ENCODE measurements at regions not wholly inside any gene's neighbourhood (a gene's known extent, or its start where the extent isn't known, plus 50 kb on each side); places are given as distances from the start of the nearest gene placed in this dataset.
"Not testable (repeated sequence)": the region's sequence is repeated elsewhere in the genome, so short reads cannot be mapped to it uniquely, and the experiment has no call there.

DNA sequence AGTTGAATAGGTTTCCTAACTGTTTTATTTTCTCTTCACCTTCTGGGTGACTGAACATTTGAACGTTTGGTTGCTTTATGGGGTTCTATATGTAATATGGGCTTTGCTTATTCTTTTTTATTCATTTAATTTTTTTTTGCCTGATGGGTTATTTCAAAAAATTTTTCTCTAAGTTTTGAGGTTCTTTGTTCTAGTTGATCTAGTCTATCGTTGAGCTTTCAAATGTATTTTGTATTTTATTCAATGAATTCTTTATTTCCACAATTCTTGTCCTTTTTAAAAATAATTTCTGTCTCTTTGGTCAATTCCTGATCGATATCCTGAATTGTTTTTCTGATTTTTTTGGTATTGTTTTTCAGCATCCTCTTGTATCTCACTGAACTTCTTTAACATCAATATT, 239.5 kb upstream of the PCDH9 start:
- Mint-ChIP-seq H3K27ac (no peak overlapping the region), H3K4me3 (no peak overlapping the region), H3K4me1 (no peaks in the 10 kb centered on the region), H3K27me3 (no peaks in the 10 kb centered on the region), H3K36me3 (ENCODE audit: low read depth) (no peaks in the 10 kb centered on the region), H3K9me3 (peaks cover 28% of the 10 kb centered on the region)
- POLR2A ChIA-PET, result no interaction called here
- CTCF ChIA-PET, result no interaction called here
- TF ChIP-seq, protein P1, sequence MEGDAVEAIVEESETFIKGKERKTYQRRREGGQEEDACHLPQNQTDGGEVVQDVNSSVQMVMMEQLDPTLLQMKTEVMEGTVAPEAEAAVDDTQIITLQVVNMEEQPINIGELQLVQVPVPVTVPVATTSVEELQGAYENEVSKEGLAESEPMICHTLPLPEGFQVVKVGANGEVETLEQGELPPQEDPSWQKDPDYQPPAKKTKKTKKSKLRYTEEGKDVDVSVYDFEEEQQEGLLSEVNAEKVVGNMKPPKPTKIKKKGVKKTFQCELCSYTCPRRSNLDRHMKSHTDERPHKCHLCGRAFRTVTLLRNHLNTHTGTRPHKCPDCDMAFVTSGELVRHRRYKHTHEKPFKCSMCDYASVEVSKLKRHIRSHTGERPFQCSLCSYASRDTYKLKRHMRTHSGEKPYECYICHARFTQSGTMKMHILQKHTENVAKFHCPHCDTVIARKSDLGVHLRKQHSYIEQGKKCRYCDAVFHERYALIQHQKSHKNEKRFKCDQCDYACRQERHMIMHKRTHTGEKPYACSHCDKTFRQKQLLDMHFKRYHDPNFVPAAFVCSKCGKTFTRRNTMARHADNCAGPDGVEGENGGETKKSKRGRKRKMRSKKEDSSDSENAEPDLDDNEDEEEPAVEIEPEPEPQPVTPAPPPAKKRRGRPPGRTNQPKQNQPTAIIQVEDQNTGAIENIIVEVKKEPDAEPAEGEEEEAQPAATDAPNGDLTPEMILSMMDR (IDR thresholded peaks at IDR 0.05), result no peak
- intact Hi-C loops (cut with micrococcal nuclease), result no loop called here
- no peak for DNase-seq
- ATAC-seq (ENCODE audit: low read depth), result no peak

DNA sequence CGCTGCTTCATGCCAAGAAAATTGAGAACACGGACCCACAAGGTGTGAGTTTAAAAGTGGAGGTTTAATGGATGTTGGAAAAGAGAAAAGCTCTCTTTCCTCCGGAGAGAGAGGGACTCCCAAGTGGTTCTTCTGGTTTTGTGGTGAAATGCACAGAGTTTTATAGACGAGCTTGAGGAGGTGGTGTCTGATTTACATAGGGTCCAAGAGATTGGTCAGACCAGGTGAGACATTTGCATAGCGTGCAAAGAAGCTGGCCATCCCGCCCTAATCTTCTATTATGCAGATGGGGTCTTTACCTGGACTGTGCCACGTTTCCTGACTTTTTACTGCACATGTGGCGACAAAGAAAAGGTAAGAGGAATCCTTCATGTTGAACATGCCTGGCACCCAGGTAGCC, 236.4 kb upstream of the PCDH9 start:
- Mint-ChIP-seq H3K27me3 (no peaks in the 10 kb centered on the region), H3K9me3 (peaks cover 27% of the 10 kb centered on the region), H3K27ac (no peak overlapping the region), H3K4me3 (no peak overlapping the region), H3K36me3 (ENCODE audit: low read depth) (no peaks in the 10 kb centered on the region), H3K4me1 (no peaks in the 10 kb centered on the region)
- no peak for DNase-seq
- ATAC-seq (ENCODE audit: low read depth), result no peak
- intact Hi-C loops (cut with micrococcal nuclease), result no loop called here
- POLR2A ChIA-PET, result no interaction called here
- CTCF ChIA-PET, result no interaction called here
- TF ChIP-seq, protein P1 (IDR thresholded peaks at IDR 0.05), result no peak

DNA sequence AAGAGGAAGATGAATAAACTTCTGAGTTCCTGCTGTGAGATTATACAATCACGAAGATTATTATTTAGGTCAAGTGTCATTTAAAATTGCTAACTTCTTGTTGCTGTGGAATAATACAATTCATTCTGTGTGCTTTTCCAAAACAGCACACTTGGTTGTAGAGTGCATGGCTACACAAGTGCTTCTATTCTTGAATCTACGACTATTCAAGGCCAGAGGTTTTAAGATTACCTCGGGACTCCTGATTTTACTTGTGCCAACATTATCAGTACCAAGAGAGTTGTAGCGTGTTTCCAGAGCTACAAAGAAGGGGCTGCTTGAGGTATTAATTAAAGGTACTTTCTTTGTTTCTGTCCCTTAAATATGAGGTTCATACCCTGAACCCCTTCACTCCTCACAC, 234.0 kb upstream of the PCDH9 start:
- Mint-ChIP-seq H3K4me3 (no peak overlapping the region), H3K36me3 (ENCODE audit: low read depth) (no peaks in the 10 kb centered on the region), H3K4me1 (no peaks in the 10 kb centered on the region), H3K27me3 (no peaks in the 10 kb centered on the region), H3K9me3 (peaks cover 16% of the 10 kb centered on the region), H3K27ac (no peak overlapping the region)
- ChIA-PET POLR2A (no interaction called here), CTCF (no interaction called here)
- DNase-seq (no peak), ATAC-seq (ENCODE audit: low read depth) (no peak)
- intact Hi-C loops (cut with micrococcal nuclease), result no loop called here
- TF ChIP-seq, protein P1 (IDR thresholded peaks at IDR 0.05), result no peak

DNA sequence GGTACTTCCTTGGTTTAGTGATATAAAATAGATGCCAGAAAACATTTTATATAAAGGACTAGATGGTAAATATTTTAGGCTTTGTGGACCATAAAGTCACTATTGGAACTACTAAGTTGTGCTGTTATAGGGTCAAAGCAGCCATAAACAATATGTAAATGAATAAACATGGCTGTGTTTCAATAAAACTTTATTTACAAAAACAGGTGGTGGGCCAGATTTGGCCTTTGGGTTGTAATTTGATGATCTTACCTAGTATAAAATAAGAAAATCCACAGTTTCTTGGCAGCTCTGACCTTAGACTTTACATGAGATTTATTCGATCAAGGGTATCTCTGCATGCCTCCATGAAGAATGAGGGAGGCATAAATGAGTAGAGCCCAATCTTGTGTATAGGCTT, 232.0 kb upstream of the PCDH9 start:
- TF ChIP-seq, protein P1 (IDR thresholded peaks at IDR 0.05), result no peak
- POLR2A ChIA-PET, result no interaction called here
- H3K4me3 Mint-ChIP-seq, result no peak overlapping the region

DNA sequence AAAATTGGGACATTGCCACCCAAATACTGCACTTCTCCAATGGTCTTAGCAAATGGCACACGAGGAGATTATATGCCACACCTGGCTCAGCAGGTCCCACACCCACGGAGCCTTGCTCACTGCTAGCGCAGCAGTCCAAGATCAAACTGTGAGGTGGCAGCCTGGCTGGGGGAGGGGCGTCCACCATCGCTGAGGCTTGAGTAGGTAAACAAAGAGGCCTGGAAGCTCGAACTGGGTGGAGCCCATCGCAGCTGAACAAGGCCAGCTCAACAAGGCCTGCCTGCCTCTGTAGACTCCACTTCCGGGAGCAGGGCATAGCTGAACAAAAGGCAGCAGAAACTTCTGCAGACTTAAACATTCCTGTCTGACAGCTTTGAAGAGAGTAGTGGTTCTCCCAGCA, 222.4 kb upstream of the PCDH9 start:
- H3K27me3 Mint-ChIP-seq, CTCF ChIA-PET: not testable (repeated sequence)

More for the DNA sequence above, 232.0 kb upstream of the PCDH9 start:
- DNase-seq, result no peak
- ATAC-seq (ENCODE audit: low read depth), result no peak
- no peaks in the 10 kb centered on the region for H3K4me1 Mint-ChIP-seq
- intact Hi-C loops (cut with micrococcal nuclease), result no loop called here
- no peaks in the 10 kb centered on the region for H3K36me3 Mint-ChIP-seq (ENCODE audit: low read depth)
- CTCF ChIA-PET, result no interaction called here
- no peaks in the 10 kb centered on the region for H3K27me3 Mint-ChIP-seq
- peaks cover 3% of the 10 kb centered on the region for H3K9me3 Mint-ChIP-seq
- H3K27ac Mint-ChIP-seq, result no peak overlapping the region

DNA sequence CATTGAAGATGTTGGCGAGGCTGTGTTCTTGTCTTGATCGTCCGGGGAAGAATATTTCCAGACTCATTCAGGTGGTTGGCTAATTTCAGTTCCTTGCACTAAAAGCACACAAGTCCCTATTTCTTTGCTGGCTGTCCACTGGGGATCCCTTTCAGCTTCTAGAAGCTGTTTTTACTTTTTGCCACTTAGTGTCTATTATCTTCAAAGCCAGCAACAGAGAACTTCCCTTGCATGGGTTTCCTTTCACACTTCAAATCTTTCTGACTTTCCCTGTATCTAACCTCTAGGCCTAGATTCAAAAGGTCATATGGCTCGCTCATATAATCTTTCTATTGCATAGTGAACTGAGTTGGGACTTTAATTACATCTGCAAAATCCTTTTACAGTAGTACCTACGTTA, 215.3 kb upstream of the PCDH9 start:
- CTCF ChIA-PET, result no interaction called here
- POLR2A ChIA-PET, result no interaction called here
- Mint-ChIP-seq H3K36me3 (ENCODE audit: low read depth) (no peaks in the 10 kb centered on the region), H3K27ac (no peak overlapping the region), H3K4me1 (no peaks in the 10 kb centered on the region), H3K27me3 (no peaks in the 10 kb centered on the region), H3K9me3 (peaks cover 3% of the 10 kb centered on the region), H3K4me3 (no peak overlapping the region)
- intact Hi-C loops (cut with micrococcal nuclease), result no loop called here
- TF ChIP-seq, protein P1 (IDR thresholded peaks at IDR 0.05), result no peak
- no peak for ATAC-seq (ENCODE audit: low read depth)
- no peak for DNase-seq

More for the DNA sequence above, 222.4 kb upstream of the PCDH9 start:
- ATAC-seq (ENCODE audit: low read depth); H3K36me3 Mint-ChIP-seq (ENCODE audit: low read depth); H3K27ac Mint-ChIP-seq; POLR2A ChIA-PET; DNase-seq; H3K4me1 Mint-ChIP-seq; H3K9me3 Mint-ChIP-seq; H3K4me3 Mint-ChIP-seq; intact Hi-C loops (cut with micrococcal nuclease): not testable (repeated sequence)

Data from activated B cell treated with CpG ODN at 0.5 μM for 24 hours (primary cell).